HG03103 (cell line): ENCODE measurements at regions not wholly inside any gene's neighbourhood (a gene's known extent, or its start where the extent isn't known, plus 50 kb on each side); places are given as distances from the start of the nearest gene placed in this dataset.

ENCODE experiments used
- ATAC-seq: cut with Tn5 transposase; IDR thresholded peaks from one replicate; pipeline ENCODE4 v1.9.1; 2021; ENCODE audit warnings: low read depth; ENCODE audit not compliant: unreplicated experiment

DNA sequence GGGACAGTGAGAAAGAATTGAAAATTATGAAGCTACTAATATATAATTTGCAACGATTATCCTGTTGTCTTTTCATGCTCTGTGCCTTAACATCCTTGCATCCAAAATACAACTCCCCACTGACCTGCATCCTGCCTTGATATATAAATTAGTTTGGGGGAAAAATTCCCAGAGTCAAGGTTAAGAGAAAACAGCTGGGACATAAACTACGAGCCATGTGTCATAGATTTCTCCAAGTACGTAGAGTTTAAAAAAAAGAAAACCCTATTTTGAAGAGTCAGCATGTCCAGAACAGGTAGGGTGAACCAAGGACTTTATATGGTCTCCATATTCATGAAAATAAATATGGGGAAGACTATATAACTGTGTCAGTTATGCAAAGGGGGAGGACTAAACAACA is 123.8 kb upstream of the MARCKS start:
- ATAC-seq: no peak

DNA sequence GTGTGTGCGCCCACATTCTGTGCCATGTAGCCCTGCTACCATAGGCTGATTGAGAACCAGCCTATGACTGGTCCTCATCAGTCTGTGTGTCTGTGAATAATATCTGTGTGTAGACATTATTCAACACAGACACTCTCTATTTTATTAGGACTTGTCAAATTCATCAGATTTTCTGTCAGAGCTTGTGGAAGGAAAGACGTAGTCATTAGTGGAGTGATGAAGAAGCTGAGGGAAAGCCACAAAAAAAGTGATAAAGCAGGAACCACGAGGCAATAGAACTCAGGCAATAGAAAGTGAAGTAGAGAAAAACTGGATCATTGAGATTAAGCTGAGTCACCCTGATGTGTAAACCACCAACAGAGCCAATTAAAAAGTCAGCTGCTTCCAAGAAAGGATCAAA is 122.2 kb upstream of the MARCKS start:
- no peak for ATAC-seq

DNA sequence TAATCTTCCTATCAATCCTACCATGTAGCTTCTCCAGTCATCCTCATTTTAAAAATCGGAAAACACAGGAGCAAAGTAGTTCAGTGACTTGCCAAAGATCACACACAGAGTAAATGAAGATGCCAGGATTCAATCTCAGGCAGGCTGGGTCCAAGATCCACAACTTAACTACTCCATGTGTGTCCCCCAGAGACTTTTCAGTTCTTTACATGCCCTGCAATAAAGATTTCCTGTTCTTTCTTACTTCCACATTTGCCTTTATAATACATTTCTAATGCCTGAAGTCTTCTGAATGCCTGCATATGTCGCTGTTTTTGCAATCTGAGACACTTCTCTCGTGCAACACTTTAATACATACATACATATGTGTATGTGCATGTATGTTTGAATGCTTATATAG is 121.7 kb upstream of the MARCKS start:
- no peak for ATAC-seq

DNA sequence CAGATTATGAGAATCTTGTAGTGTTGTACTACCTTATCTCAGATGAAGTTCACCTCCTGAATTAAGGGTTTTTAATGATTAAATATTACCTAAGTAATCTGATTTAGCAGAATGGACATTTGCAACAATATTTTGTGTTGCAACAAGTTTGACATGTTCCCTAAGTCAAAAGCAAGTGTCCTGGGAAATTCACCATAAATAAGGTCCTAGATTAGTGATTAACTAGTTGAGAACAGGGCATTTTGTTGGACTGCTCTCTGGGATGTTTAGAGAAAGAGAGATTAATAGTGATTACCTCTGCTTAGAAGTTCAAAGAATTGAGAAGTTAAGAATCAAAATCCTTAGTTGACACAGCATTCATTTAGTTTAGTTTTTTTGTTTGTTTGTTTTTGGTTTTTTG is 120.2 kb upstream of the MARCKS start:
- ATAC-seq: no peak

DNA sequence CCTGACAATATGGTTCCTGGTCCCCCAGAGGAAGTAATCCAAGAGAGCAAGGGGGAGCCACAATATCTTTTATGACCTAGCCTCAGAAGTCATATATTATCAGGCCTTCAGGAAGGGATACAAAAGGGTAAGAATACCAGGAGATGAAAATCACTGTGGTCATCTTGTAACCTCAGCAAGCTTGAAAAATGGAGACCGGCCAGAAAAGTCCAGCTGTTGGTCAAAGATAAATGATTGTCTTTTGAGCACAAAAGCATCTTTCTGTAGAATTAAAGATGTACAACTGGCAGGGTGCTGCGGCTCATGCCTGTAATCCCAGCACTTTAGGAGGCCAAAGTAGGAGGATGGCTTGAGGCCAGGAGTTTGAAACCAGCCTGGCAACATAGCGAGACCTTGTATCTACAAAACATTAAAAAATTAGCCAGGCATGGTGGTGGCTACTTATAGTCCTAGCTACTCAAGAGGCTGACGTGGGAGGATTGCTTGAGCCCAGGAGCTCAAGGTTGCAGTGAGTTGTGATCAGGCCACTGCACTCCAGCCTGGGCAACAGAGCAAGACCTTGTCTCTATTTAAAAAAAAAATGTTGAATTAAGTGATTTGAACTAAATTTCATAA is 118.0 kb upstream of the MARCKS start:
- no peak for ATAC-seq

DNA sequence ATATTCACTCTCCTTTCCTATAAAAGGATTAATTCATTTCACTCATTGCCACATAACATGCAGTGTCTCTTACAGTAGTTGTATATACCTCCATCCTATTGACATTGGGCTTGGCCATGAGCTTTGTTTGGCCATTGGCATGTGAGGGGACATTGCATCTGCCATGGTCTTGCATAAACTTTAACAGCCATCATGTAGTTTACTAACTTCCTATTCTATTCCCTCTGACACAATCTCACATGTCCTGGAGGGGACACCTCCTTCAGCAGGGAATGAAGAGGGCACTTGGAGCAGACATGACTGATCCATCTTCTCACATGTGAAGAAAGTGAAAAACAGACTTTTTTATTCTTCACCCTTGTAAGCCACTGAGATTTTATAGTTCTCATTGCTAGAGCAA is 115.5 kb upstream of the MARCKS start:
- no peak for ATAC-seq

DNA sequence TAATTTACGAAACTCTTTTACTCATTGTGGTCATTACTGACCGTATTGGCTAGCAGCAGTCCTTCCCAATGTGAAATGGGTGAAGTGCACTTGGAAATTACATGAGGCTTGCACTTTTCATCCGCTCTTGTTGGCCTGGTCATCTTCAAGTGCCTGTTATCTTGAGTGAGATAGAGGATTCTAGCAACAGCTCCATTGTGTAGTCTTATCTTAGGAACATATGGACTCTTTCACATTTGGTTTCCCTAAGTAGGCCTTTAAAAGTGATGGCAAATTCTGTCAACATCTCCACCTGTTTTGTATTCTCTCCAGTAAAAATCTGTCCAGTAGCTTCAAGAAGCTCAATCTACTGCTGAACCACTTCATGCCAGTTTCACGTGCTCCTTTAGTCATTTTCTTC is 114.8 kb upstream of the MARCKS start:
- no peak for ATAC-seq

DNA sequence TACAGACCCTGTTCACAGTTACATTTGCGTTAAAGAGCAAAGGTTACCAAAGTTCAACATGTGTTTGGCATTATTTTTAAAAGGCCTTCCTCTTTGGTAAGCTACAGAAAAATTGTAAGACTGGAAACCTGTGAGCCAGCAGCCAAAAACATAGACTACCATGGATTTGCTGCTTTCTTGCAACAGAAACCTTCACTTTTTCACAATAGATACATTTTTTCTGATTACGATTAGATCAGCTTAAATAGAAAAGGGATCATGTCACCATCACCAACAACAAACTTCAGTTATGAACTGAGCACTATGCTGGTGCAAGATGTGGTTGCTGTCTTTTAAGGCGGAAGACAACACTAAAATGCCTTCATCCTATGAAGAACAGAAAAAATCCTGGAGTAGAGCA is 112.3 kb upstream of the MARCKS start:
- ATAC-seq: no peak

DNA sequence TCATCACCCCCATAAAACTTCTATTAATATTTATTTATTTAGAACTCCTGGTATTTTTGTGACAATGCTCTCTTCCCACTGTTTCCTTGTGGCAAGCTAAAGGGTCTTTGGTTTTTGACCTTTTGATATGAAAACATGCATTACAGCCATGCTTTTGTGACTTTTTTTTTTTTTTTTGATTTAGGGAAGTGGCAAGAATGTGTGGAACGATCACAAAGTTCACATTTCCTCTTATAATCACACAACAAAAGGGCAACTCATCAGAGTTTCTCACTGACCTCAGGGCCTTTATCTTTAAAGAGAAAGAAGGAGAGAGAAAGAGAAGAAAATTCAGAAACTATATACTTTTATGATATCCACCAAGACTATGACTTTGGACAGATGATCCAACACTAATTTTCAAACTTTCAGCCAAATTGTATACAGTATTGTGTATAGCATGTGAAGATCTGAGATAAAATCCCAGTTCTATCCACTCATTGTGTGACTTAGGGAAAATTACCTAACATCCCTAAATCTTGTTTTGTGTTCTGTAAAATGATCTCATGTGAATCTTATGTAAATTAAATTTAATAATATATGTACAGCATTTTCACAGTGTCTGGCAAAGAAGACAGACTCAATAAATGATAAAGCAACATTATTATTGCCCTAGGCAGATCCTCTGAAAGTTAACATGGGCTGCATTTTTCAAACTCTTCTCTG is 106.8 kb upstream of the MARCKS start:
- no peak for ATAC-seq

DNA sequence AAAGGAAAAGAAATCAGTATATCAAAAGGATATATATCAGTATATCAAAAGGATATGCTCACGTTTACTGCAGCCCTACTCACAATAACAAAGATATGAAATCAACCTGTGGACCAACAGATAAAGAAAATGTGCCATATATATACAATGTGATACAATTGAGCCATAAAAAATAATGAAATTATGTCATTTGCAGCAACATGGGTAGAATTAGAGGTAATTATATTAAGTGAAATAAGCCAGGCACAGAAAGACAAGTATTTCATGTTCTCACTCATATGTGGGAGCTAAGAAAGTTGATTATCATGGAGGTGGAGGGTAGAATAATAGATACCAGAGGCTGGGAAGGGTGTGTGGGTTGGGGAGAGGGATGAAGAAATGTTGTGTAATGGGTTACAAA is 102.9 kb upstream of the MARCKS start:
- ATAC-seq: no peak

DNA sequence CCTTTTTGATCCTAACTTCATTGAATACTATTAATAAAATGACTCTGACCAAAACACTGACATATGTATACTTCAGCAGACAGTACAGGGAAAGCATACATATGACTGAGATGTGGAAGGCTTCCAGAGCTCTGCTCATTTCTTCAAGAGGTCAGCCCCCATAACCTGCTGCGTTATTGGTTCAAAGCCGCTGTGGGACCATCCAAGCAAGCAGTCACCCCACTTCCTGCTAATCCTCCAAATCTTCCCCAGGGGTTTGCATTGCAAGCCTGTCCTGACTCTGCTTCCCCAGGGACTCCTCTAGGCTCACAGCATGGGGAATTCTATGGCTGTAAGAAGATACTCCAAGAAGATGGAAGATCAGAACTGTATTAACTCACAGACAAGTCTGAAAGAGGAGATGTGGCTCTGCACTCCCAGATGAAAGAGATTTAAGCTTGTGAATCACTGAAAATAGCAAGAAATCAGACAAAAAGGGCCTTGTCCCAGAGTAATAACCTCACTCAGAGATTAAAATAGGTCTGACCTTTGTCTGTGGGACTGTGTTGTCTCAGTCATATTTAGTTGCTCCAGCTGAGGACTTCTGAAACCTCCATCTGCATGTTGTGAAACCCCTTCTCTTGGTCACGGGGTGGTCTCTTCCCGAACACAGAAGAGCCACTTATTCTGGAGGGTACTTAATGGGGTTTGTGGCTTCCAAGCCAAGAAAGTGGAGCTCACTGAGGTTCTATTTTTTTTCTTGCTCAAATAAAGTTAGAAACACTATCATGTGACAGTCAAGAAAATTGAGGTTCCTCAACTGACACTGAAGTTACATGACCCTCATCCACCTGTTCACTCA is 101.5 kb upstream of the MARCKS start:
- ATAC-seq: peak; percentile 70

DNA sequence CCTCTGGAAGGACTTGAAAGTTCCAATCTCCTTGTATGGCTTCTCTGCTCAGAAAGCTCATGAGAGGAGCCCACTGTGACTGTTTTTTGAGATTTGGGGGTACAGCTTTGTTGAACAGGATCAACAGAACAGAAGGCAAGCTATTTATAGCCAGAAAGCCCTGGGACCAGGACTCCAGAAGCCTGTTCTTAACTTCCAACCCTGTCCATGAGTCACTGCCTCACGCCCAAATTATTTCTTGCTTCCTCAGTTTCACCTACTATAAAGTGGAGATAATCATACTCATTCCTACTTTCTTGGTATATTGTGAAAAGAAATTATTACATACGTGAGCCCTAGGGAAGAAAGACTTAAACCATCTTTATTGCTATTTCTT is 100.9 kb upstream of the MARCKS start:
- ATAC-seq: no peak

DNA sequence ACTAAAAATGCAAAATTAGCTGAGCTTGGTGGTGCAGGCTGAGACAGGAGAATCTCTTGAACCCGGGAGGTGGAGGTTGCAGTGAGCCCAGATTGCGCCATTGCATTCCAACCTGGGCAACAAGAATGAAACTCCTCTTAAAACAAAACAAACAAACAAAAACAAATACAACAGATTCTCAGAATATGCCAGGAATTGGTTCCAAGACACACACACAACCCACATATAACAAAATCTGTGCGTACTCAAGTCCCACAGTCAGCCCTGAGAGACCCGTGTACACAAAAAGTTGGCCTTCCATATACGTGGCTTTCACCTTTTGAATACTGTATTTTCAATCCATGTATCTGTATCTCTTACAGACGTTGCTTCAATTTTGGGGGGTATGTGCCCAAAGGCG is 98.9 kb upstream of the MARCKS start:
- no peak for ATAC-seq

DNA sequence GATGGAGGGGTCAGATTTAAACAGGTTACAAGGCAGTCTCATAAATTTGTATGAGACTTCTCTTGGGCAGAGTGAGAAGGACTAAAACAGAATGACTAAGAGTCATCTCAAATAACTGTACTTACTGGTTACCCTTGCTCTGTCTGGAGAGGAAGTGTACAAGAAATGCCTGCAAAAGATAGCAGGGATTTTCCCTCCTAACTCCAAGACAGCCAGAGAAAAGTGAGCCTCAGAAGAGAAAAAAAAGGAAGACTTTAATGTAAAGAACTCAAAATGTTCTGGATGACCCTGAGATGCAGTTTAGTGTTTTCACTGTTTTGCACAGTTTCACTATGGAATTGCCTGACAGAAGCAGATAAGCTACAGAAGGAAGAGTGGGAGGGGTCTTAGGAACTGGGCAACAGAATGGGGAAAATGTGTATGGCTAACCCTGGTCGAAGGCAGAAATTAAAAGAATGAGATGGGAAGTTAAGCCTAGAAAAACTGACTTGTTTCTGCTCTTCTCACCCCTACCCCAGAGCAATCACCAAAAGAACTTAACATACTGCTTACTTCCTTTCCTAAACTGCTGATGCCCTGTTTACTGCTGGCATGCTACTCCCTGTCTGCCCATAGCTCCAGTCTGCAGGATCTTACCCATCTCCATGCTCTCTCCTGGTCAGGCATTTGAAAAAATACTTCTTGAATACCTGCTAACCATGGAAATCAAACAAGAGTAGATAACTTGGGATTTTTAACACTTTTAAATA is 98.1 kb upstream of the MARCKS start:
- ATAC-seq: no peak

DNA sequence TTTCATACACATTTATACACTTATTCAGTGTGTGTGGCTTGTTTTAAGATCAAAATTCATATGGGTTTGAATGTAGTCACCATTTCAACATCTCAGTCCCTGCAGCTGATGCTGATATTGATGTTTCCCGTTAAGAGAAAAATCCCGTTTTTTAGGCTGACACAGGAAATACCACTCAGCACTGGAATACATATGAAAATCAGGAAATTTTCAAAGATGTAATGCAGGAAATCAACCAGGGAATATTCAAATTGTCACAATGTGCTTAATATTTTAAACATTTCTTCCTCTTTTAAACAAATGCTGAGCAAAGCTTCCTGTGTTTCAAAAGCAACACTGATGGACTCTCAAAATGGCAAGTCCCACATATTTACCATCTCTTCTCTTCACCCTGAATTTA is 94.5 kb upstream of the MARCKS start:
- ATAC-seq: no peak

DNA sequence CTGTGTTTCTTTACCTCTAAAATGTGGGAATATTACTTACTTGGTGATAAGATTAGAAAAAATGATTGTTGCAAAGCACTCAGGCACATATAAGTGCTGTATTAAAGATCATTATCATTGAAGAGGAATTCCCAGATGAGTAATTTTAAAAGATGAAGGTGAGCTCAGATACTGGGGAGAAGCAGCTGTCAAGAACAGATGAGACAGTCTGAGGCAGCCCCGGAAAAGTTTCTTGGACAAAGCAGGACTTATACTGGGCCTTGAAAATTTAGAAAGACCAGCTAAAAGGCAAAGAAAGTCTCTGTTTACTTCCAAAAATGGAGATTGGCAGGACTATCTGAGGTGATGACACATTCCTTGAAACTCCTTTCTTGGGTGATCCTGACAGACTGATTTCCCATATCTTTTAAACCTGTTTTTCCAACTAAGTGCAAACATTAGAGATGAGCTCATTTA is 93.8 kb upstream of the MARCKS start:
- ATAC-seq: no peak

DNA sequence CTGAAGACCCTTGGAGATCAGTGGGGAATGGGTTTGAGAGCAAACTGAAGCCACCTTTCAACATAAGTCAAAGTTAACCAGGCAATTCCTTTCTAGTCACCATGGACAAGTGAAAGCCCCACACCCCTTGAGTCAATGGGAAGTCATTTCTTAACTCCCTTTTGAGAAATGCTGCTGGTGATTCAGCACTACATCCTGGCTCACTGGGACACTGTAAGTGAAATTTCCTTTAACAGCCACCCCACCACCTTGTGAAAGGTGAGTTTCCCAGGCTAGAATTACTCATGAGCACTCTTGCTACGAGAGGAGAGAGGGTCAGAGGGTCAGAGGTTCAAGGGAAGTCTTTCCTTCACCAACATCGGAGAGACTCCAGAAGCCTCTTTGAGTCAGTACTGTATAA is 93.3 kb upstream of the MARCKS start:
- peak; percentile 42 for ATAC-seq

DNA sequence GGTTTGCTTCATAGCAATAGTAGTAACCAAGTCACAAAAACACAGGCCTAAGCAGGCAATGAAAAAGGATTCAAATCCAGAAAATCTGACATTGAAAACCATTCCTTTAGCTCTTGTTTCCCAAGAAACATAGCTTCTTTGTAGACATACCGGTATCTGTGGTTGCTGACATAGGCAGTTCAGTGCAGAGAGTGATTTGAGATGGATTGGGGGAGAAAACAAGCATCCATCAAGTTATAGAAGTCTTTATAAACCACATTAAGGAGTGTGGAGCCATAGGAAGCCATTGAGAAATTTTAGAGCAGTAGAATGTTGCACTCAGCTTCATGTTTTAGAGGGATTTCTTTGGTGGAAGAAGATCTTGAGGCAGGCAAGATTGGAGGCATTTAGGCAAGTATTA is 91.2 kb upstream of the MARCKS start:
- no peak for ATAC-seq

DNA sequence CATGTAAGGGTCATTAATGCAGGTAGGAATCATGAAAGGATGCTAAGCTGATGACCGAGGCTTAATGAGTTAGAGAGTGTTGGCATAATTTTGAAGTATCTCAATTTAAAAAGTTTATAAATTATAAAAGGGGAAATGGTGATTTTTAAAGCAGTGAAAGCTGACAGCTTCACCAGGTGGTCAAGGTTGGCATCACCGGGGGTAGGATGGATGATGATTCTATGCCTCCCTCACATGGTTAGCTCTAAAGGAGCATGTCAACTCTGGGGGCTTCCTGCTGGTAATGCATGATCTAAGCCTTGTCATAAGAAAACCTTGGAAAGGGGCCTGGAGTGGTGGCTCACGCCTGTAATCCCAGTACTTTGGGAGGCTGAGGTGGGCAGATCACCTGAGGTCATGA is 89.2 kb upstream of the MARCKS start:
- no peak for ATAC-seq

DNA sequence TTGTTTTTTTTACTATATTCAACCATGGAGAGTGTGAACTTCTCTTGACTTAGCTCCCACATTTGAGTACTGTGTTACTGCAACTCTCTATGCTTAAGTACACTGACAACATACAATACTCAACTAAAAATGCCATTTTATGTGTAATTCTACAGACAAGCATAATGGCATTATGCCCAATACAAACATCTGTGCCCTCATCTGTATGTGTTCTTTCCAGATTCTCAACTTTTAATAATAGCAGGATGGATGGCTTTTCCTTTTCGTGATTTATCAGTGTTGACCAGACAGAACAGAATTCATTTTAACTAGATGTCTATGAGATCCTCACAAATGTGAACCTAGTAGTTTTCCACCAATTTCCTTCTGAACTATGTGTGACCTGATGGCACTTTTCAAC is 84.2 kb upstream of the MARCKS start:
- no peak for ATAC-seq
